HepG2 (cell line): ENCODE measurements at regions not wholly inside any gene's neighbourhood (a gene's known extent, or its start where the extent isn't known, plus 50 kb on each side); places are given as distances from the start of the nearest gene placed in this dataset.

ENCODE experiments used
- ATAC-seq: fragments of 200-7000 bp; cut with Tn5 transposase; 3 replicates; pipeline ENCODE4 v1.9.1; 2020; ENCODE audit warnings: mild to moderate bottlenecking, moderate library complexity
- BruUV-seq: library from RNA; stranded (reverse); fragments of 400-500 nt; replicated peaks from 2 replicates; lab custom pipeline; 2021; lab: Mats Ljungman, UMichigan
- CTCF ChIA-PET: fragments of 300-600 bp; formaldehyde crosslinking; extraction: SDS; loops from one replicate; lab custom pipeline; 2021; ENCODE audit warnings: low total read pairs, inconsistent platforms, low intra/inter-chr PET ratio; lab: Yijun Ruan, JAX
- POLR2A ChIA-PET: fragments of 350-600 bp; sonication (Branson Sonifier 250); formaldehyde crosslinking; loops from one replicate; lab custom pipeline; 2020; ENCODE audit warnings: antibody characterized with exemption, inconsistent platforms; lab: Yijun Ruan, JAX
- DNase-seq: peaks from one replicate; pipeline ENCODE4 v3.0.0-alpha.2; 2015; ENCODE audit warnings: low spot score
- FAIRE-seq: peaks from 3 replicates; lab custom pipeline; 2011; peaks lifted over from hg19 to GRCh38; lab: Jason Lieb, UNC
- H2AFZ ChIP-seq: one replicate; pipeline ENCODE4 v1.6.1; 2011; ENCODE audit warnings: low read length, inconsistent platforms
- H3K27ac ChIP-seq: fragments of 300-600 bp; 3 replicates; pipeline ENCODE4 v1.8.0; 2011; ENCODE audit warnings: mixed run types, mild to moderate bottlenecking, mixed read lengths, low read length, inconsistent platforms; ENCODE audit not compliant: insufficient read depth; ENCODE audit errors: extremely low read length
- H3K27me3 ChIP-seq, 2 experiments: fragments of 200-600 bp in 1 of 2; 2 replicates in 1 of 2; 3 replicates in 1 of 2; pipeline versions ENCODE4 v1.6.0 to v1.8.0; 2011; ENCODE audit warnings: low read length in 2 of 2, mild to moderate bottlenecking in 2 of 2, moderate library complexity in 2 of 2, inconsistent platforms in 1 of 2; ENCODE audit not compliant: insufficient read depth in 2 of 2, control insufficient read depth in 1 of 2
- H3K36me3 ChIP-seq, 2 experiments: fragments of 200-600 bp in 1 of 2; replicated peaks in 1 of 2; 2 replicates in 1 of 2; 3 replicates in 1 of 2; pipeline versions ENCODE4 v1.5.1 to v1.8.0; 2011; ENCODE audit warnings: low read length in 2 of 2, inconsistent platforms in 1 of 2; ENCODE audit not compliant: insufficient read depth in 2 of 2, control insufficient read depth in 1 of 2
- H3K4me1 ChIP-seq: 2 replicates; pipeline ENCODE4 v1.5.1; 2012; ENCODE audit warnings: low read length, inconsistent platforms; ENCODE audit not compliant: insufficient read depth
- H3K4me2 ChIP-seq: 2 replicates; pipeline ENCODE4 v1.6.0; 2011; ENCODE audit warnings: low read depth, low read length, inconsistent platforms
- H3K4me3 ChIP-seq, 3 experiments: fragments of 200-600 bp in 1 of 3; sonication (generic), shearing (Covaris generic) in 1 of 3; replicated peaks in 1 of 3; 2 replicates each; pipeline ENCODE4 v1.5.1; 2011 to 2016; ENCODE audit warnings: low read length in 3 of 3, inconsistent platforms in 2 of 3, low read depth in 2 of 3, mild to moderate bottlenecking in 2 of 3, control low read depth in 1 of 3, mixed read lengths in 1 of 3; ENCODE audit not compliant: insufficient read depth in 1 of 3
- H3K79me2 ChIP-seq: one replicate; pipeline ENCODE4 v1.6.1; 2011; ENCODE audit warnings: low read length, inconsistent platforms; ENCODE audit not compliant: insufficient read depth
- H3K9ac ChIP-seq: 2 replicates; pipeline ENCODE4 v1.6.0; 2011; ENCODE audit warnings: mild to moderate bottlenecking, low read depth, low read length, inconsistent platforms; ENCODE audit not compliant: insufficient read depth
- H3K9me3 ChIP-seq: 2 replicates; pipeline ENCODE4 v1.5.1; 2012; ENCODE audit warnings: mild to moderate bottlenecking, low read length
- H4K20me1 ChIP-seq: 2 replicates; pipeline ENCODE4 v1.6.0; 2011; ENCODE audit warnings: inconsistent platforms, mild to moderate bottlenecking, low read length, moderate library complexity; ENCODE audit not compliant: insufficient read depth
- HNRNPH1 ChIP-seq: fragments of 200-400 bp; formaldehyde crosslinking; optimal IDR thresholded peaks from 2 replicates; pipeline ENCODE3; 2017; ENCODE audit warnings: mild to moderate bottlenecking, low read depth, low read length
- LRRFIP1 ChIP-seq: sonication (generic); formaldehyde crosslinking; conservative IDR thresholded peaks from 2 replicates; pipeline ENCODE4 v1.4.0; 2020; ENCODE audit warnings: missing genetic modification reagents
- SAP130 ChIP-seq: IDR thresholded peaks from 2 replicates; pipeline ENCODE4 v1.6.1; 2016; ENCODE audit warnings: low read depth
- ZNF333 ChIP-seq: sonication (generic); formaldehyde crosslinking; IDR thresholded peaks from 2 replicates; pipeline ENCODE4 v1.4.0; 2020; ENCODE audit warnings: mild to moderate bottlenecking, missing genetic modification reagents, borderline replicate concordance
- ZNF770 ChIP-seq: sonication (generic); formaldehyde crosslinking; IDR thresholded peaks from 2 replicates; pipeline ENCODE4 v1.5.0; 2020; ENCODE audit warnings: mild to moderate bottlenecking, missing genetic modification reagents
- WGBS: methylation state at CpG from one replicate; pipeline ENCODE4 v1.1.6; 2017; ENCODE audit warnings: low lambda C conversion rate; 5-methylcytosine and 5-hydroxymethylcytosine counted together
- in situ Hi-C: cut with HindIII; loops from 2 replicates; pipeline ENCODE4 v1.10.0; 2017; ENCODE audit warnings: low pct_unique_long_range_greater_than_20kb; ENCODE audit not compliant: extremely low pct_ligation_motif_present
- intact Hi-C: fragments of 100-400 bp; cut with micrococcal nuclease; formaldehyde crosslinking; loops from one replicate; pipeline ENCODE4 v1.10.0; 2022; ENCODE audit not compliant: unreplicated experiment
- TF ChIP-seq, protein P1 (sequence below): IDR thresholded peaks from 2 replicates; pipeline ENCODE4 v1.6.1; 2016; ENCODE audit warnings: missing compliant biosample characterization, missing genetic modification reagents, borderline replicate concordance
- TF ChIP-seq, protein P2 (sequence below): sonication (generic); formaldehyde crosslinking; IDR thresholded peaks from 2 replicates; pipeline ENCODE4 v1.8.0; 2022; ENCODE audit warnings: mild to moderate bottlenecking, missing genetic modification reagents

GRCh38 chr13:106709522-106709921 lies 141.6 kb upstream of the ARGLU1 start:
- no peak for DNase-seq
- H4K20me1 ChIP-seq: no peaks in the 10 kb centered on the region
- CTCF ChIA-PET: no interaction called here
- H3K27me3 ChIP-seq: no peaks in the 10 kb centered on the region
- H3K4me3 ChIP-seq: no peak overlapping the region
- ATAC-seq: no peak
- H3K4me1 ChIP-seq: no peaks in the 10 kb centered on the region
- H3K27ac ChIP-seq: no peak overlapping the region
- no peak for TF ChIP-seq HNRNPH1
- TF ChIP-seq, protein P1, sequence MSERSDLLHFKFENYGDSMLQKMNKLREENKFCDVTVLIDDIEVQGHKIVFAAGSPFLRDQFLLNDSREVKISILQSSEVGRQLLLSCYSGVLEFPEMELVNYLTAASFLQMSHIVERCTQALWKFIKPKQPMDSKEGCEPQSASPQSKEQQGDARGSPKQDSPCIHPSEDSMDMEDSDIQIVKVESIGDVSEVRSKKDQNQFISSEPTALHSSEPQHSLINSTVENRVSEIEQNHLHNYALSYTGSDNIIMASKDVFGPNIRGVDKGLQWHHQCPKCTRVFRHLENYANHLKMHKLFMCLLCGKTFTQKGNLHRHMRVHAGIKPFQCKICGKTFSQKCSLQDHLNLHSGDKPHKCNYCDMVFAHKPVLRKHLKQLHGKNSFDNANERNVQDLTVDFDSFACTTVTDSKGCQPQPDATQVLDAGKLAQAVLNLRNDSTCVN (CRISPR knock-in tag): no peak
- no peak for TF ChIP-seq LRRFIP1 (CRISPR knock-in tag)
- TF ChIP-seq ZNF770 (CRISPR knock-in tag): no peak
- no peak for TF ChIP-seq ZNF333 (CRISPR knock-in tag)
- no peak for TF ChIP-seq SAP130 (CRISPR knock-in tag)
- TF ChIP-seq, protein P2, sequence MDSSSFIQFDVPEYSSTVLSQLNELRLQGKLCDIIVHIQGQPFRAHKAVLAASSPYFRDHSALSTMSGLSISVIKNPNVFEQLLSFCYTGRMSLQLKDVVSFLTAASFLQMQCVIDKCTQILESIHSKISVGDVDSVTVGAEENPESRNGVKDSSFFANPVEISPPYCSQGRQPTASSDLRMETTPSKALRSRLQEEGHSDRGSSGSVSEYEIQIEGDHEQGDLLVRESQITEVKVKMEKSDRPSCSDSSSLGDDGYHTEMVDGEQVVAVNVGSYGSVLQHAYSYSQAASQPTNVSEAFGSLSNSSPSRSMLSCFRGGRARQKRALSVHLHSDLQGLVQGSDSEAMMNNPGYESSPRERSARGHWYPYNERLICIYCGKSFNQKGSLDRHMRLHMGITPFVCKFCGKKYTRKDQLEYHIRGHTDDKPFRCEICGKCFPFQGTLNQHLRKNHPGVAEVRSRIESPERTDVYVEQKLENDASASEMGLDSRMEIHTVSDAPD: no peak
- H2AFZ ChIP-seq: no peak overlapping the region
- intact Hi-C loops (no loop called here), in situ Hi-C loops (no loop called here)
- H3K4me2 ChIP-seq: no peak overlapping the region
- no peak overlapping the region for H3K9ac ChIP-seq
- 25% methylated on average over 2 of the region's 3 CpGs for WGBS
- FAIRE-seq: no peak
- POLR2A ChIA-PET: no interaction called here
- no peaks in the 10 kb centered on the region for H3K79me2 ChIP-seq
- H3K9me3 ChIP-seq: no peaks in the 10 kb centered on the region
- no TSS peak for BruUV-seq
- H3K36me3 ChIP-seq: no peaks in the 10 kb centered on the region
